ENCODE measurements at regions not wholly inside any gene's neighbourhood (a gene's known extent, or its start where the extent isn't known, plus 50 kb on each side); places are given as distances from the start of the nearest gene placed in this dataset.

DNA sequence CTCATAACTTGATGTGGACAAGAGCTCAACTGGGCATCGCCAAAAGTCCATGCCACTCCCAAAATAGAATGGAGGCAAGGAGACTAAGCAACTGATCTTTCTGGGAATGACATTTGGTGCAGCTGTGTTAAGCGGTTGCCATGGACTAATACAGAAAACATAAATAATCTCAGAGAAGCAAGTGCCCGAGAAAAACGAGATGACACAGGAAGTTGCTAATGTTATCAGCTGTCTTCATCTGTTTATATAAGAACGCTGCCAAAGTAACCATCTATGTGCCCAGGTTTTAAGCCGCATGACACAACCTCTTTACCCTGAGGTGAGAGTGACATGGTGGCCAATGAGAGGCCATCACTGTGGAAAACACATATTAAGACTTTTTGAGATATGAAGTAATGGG is 54.9 kb upstream of the SACS start:
- DNase-seq (ENCODE audit: low spot score) = no peak

DNA sequence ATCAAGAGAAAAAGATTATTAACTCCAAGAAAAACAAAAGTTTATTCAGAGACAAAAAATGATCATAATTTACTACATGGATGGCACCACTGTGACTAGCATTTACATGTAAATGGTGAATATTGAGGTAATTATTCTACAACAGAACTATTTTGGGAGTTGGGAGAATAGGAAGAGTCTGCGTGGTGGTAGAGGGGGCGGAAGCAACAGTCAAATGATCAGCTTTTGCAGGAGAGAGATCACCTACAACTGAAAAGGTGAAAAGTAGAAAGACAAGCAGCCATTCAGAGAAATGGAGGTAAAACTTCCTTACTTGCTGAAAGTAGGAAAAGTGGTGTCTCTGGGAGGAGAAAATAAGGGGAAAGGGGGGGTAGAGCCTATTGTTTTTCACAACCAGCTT is 62.8 kb upstream of the SACS start:
- no peak for DNase-seq (ENCODE audit: low spot score)

GRCh38 chr13:23497191-23497590 is 63.7 kb upstream of the SACS start:
- DNase-seq (ENCODE audit: low spot score) = peak; percentile 17

GRCh38 chr13:23500849-23501248 is 67.3 kb upstream of the SACS start:
- DNase-seq (ENCODE audit: low spot score) = peak; percentile 70

DNA sequence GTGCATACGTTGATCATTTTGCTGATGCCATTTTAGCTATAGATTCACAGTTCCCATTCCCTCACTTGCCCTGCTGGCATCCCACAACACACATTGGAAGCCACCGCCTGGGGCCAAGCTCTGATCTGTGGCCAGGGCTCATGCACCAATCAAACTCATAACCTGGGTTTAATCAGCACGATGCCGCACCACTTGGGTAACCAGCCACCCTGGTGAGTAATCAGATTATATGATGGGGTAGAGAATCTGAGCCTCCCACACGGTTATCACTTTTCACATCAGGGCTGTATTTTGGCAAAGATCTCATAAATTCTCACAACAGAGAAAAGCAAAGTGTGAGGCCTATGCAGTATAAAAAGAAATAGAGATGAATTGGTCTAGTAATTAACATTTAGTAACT is 66.0 kb upstream of the TNFRSF19 start:
- peak; percentile 51 for DNase-seq (ENCODE audit: low spot score)

DNA sequence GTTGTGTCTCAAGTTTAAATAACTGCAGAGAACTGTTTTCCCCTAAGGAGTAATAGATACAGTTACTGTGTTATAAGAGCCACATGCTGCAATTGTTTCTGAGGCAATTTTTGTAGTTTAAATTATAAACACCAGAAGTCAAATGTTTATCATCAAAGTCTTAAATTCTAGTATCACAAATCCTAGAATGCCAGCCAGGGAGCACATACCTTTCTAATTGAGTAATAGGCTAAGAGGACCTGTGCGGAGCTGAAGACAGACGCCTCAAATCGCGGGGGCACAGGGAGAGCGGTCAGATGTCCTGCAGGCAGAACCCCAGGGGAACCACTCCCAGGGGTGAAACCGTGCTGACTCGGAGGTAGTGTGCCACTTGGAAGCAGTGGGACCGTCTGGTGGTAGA is 65.2 kb upstream of the TNFRSF19 start:
- DNase-seq (ENCODE audit: low spot score) = peak; percentile 26

DNA sequence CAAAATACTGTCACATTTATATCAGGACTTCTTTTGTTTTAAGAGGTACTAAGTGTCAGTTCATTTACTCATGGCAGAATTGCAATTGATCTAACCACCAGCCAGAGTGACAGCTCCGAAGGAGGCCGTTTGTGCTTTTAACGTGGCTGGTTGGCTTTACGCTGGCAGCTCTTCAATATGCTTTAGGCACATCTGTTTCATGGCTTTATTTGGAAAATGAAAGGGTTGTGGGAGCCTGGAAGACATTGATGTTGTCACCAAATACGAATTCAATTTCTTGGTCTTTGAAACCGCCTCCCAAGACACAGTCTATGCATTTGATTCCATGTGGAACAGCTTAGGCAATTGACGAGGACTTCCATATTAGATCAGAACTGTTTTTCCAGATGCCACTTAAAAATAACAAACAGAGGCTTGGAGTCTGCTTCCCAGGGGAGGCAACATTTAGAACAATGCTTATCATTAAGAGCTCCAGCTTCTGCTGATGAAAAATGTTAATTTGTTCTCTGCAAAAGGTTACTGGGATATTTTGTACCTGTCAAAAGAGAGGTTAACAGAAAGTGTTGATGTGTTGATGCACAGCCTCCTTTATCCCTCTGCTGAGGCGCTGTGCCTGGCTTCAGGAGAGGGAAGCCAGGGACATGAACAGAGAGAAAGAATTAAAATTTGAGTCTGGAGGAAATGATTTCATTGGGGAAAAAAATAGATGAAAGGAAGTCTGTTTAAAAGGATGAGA is 64.0 kb upstream of the TNFRSF19 start:
- DNase-seq (ENCODE audit: low spot score) = peak; percentile 42

GRCh38 chr13:23506807-23507291 is 63.4 kb upstream of the TNFRSF19 start:
- DNase-seq (ENCODE audit: low spot score) = peak; percentile 57

DNA sequence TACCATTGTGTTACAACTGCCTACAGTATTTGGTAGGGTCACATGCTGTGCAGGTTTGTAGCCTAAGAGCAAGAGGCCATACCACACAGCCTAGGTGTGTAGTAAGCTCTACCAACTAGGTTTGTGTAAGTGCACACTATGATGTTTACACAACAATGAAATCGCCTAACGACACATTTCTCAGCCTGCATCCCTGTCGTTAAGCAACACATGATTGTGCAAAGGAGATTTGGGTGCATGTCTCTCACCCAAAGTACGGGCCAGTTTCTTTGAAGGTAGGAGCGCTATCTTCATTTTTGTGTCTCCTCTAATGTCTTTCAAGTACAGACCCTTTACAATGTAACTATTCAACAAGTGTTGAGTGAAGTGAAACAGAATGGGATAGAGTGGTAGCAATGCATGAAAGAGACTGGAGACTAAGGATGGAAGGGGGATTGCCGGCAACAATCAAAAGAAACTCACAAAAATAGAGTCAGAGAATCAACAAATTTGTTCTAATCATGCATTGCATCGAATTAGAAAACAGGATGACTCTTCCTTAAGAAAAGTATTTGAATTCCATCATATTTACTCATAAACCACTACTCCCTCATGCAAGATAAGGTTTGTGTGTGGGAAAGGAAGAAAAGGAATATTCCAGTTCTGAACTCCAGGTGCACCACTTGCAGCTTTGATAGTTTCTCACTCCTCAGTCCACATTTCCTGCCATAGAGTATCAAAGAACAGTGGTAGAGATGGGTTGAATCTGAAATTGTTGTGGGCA is 60.2 kb upstream of the TNFRSF19 start:
- peak; percentile 66 for DNase-seq (ENCODE audit: low spot score)

DNA sequence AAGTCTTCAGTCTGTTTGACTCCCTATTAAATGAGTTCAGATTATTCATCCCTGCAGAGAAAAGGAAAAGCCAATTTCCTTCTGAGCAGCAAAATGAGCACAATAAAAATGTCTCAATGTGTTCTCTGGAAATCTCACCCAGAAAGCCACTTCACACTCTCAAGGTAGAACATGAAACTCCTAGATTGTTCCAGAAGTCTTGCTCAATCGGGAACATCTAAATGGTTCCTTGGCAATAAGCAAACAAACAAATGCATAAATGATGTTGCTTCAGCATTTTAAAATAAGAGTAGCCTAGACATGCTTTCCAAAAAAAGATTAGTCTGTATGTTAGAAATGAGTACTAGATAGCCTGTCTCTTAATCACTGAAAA is 59.7 kb upstream of the TNFRSF19 start:
- peak; percentile 38 for DNase-seq (ENCODE audit: low spot score)

- peak; percentile 15 for DNase-seq (ENCODE audit: low spot score)
Observed at GRCh38 chr13:23510979-23511735, 59.1 kb upstream of the TNFRSF19 start.

- DNase-seq (ENCODE audit: low spot score) = no peak
Observed at GRCh38 chr13:23512762-23513395, 57.3 kb upstream of the TNFRSF19 start.

- DNase-seq (ENCODE audit: low spot score) = no peak
Observed at GRCh38 chr13:23513455-23513854, 56.8 kb upstream of the TNFRSF19 start.

- DNase-seq (ENCODE audit: low spot score) = no peak
Observed at GRCh38 chr13:23514076-23514475, 56.1 kb upstream of the TNFRSF19 start.

DNA sequence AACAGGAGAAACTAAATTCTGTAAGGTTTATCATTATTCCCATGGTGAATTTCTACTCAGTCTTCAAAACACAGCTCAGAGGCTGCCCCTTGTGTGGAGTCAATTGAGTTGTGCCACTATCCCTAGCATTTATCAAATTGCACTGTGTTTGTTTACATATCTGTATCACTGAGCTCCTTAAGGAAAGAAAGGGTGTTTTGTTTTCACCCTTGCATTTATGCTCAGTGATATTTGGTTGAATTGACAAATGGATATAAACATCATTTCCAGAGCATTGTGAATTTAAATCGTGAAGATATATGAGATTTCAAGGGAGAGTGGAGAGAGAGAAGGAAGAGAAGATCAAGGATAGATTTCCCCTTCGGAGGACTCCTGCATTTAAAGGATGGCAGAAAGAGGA is 55.1 kb upstream of the TNFRSF19 start:
- no peak for DNase-seq (ENCODE audit: low spot score)

DNA sequence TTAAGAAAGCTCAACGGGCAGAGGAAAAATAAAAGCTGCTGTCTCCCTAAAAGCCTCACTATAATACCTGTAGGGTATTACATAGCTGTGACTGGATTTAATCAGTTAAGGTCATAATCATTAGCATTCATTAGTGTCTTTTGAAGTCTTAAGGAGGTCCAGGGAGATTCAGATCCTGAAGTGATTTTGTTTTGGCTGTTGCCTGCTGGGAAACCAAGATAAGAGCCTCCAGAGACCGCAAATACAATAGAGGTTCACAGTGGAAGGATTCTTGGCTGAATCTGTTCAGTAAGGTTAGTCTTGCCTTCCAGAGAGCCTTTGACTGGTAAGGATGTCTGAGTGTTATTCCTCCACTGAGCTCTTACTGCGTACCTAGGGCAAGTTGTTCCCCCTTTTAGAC is 54.0 kb upstream of the TNFRSF19 start:
- no peak for DNase-seq (ENCODE audit: low spot score)

- no peak for DNase-seq (ENCODE audit: low spot score)
Observed at GRCh38 chr13:23516702-23517101, 53.5 kb upstream of the TNFRSF19 start.

- DNase-seq (ENCODE audit: low spot score) = no peak
Observed at GRCh38 chr13:23518231-23518630, 52.0 kb upstream of the TNFRSF19 start.

All from AG08395 (cell line).